ENCODE measurements at regions not wholly inside any gene's neighbourhood (a gene's known extent, or its start where the extent isn't known, plus 50 kb on each side); places are given as distances from the start of the nearest gene placed in this dataset.

DNA sequence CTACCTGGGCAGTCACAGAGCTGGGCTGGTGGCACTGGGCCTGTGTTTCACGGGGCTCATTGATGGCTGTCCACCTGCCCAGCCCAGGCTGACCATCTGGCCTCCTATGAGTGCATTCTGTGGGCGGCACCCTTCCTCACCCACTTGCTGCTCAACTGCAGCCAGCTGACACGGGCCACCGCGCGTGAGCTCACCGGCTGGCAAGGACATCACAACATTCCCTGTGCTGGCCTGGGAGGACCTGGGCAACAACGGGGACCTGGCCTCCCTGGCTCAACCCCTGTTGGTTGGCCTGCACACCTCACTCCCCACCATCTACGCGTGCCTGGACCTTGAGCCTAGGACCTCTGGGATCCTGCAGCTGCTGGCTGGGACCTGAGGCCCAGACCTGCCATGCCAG, 98.2 kb upstream of the DTNA start:
- TF ChIP-seq, protein P1, sequence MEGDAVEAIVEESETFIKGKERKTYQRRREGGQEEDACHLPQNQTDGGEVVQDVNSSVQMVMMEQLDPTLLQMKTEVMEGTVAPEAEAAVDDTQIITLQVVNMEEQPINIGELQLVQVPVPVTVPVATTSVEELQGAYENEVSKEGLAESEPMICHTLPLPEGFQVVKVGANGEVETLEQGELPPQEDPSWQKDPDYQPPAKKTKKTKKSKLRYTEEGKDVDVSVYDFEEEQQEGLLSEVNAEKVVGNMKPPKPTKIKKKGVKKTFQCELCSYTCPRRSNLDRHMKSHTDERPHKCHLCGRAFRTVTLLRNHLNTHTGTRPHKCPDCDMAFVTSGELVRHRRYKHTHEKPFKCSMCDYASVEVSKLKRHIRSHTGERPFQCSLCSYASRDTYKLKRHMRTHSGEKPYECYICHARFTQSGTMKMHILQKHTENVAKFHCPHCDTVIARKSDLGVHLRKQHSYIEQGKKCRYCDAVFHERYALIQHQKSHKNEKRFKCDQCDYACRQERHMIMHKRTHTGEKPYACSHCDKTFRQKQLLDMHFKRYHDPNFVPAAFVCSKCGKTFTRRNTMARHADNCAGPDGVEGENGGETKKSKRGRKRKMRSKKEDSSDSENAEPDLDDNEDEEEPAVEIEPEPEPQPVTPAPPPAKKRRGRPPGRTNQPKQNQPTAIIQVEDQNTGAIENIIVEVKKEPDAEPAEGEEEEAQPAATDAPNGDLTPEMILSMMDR (conservative IDR thresholded peaks at IDR 0.05; ENCODE audit: low read depth in 2 of 2): no peak
- TF ChIP-seq REST (IDR thresholded peaks at IDR 0.05; ENCODE audit: unreplicated experiment) (no peak), JUNB (IDR thresholded peaks at IDR 0.05; ENCODE audit: unreplicated experiment) (no peak)

All from GM23338 (cell line).